DOHH2 (cell line): ENCODE measurements at regions not wholly inside any gene's neighbourhood (a gene's known extent, or its start where the extent isn't known, plus 50 kb on each side); places are given as distances from the start of the nearest gene placed in this dataset.

Experiments used
- EZH2phosphoT487 ChIP-seq: fragments of 200-600 bp; sonication (generic); IDR thresholded peaks from 2 replicates; pipeline ENCODE4 v1.6.1; 2017; ENCODE audit warnings: borderline replicate concordance, mild to moderate bottlenecking, antibody characterized with exemption, low read length, moderate library complexity, mixed read lengths
- TF ChIP-seq, protein P1 (sequence below): fragments of 200-600 bp; sonication (generic); IDR thresholded peaks from one replicate; pipeline ENCODE4 v1.5.1; 2014; ENCODE audit warnings: antibody characterized with exemption, mild to moderate bottlenecking, low read depth, low read length; ENCODE audit not compliant: poor library complexity, severe bottlenecking

DNA sequence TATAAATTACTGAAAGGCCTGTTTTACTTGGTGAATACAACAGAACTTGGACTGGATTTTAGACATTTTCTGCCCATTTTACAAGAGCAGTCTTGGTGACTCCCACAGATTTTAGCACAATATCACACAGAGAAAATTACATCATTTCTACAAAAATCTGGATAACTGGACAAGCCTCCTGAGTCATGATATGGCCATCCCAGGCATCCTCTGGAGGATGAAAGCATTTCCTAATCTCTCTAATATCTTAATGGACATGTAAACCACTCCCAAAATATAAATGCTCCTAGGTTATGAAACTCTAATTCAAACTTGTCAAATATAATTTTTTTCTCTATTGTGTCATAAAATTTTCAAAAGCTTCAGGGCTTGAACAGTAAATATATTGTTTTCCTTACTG lies 1170.8 kb upstream of the PCDH7 start:
- TF ChIP-seq, protein P1, sequence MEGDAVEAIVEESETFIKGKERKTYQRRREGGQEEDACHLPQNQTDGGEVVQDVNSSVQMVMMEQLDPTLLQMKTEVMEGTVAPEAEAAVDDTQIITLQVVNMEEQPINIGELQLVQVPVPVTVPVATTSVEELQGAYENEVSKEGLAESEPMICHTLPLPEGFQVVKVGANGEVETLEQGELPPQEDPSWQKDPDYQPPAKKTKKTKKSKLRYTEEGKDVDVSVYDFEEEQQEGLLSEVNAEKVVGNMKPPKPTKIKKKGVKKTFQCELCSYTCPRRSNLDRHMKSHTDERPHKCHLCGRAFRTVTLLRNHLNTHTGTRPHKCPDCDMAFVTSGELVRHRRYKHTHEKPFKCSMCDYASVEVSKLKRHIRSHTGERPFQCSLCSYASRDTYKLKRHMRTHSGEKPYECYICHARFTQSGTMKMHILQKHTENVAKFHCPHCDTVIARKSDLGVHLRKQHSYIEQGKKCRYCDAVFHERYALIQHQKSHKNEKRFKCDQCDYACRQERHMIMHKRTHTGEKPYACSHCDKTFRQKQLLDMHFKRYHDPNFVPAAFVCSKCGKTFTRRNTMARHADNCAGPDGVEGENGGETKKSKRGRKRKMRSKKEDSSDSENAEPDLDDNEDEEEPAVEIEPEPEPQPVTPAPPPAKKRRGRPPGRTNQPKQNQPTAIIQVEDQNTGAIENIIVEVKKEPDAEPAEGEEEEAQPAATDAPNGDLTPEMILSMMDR: no peak
- no peak for TF ChIP-seq EZH2phosphoT487
